Stimulated activated CD8-positive, alpha-beta memory T cell treated with anti-CD3 and anti-CD28 coated beads, Interleukin-2, amount 100 ng/mL, for 48 hours (primary cell): ENCODE measurements at regions not wholly inside any gene's neighbourhood (a gene's known extent, or its start where the extent isn't known, plus 50 kb on each side); places are given as distances from the start of the nearest gene placed in this dataset.
"Not testable (repeated sequence)": the region's sequence is repeated elsewhere in the genome, so short reads cannot be mapped to it uniquely, and the experiment has no call there.

Experiments used
- DNase-seq, 2 donors: peaks; one replicate each; pipeline ENCODE4 v3.0.0-alpha.2; 2020; ENCODE audit warnings: low read depth in 2 of 2

- no peak for DNase-seq
Measured at GRCh38 chr11:71383461-71383860, 64.7 kb downstream of the DHCR7 start.

DNA sequence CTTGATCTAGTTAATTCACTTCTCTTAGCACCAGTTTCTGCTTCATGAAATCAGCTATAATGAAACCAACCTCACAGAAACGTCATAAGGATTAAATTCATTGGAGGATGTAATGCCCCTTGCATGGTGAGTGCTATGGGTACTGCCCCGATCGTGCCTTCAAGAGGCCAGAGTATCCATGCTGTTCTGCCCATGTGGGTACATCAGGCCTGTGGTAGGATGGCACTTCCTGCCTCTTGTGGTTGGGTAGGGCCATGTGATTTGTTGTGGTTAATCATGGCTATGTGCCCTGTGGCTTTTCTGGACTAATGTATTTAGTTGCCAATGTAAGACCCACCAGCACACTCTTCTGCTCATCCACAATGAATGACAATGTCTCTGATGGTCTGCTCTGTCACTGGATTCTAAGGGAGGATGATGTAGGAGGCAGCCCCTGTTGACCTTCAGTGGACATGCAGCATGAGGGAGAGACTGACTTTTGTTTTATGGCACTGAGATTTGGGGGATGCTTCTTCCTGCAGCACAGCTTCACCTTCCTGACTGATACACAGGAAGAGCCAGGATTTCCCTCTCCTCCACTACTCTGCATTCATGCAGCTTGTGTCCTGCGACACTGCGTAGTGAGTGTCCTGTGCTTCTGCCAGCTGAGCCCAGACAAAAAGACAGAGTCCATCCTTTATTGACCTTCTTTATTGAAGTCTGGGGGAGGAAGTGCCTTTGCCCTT, 66.2 kb downstream of the DHCR7 start:
- DNase-seq, result no peak

GRCh38 chr11:71379701-71380100, 68.5 kb downstream of the DHCR7 start:
- no peak for DNase-seq

DNA sequence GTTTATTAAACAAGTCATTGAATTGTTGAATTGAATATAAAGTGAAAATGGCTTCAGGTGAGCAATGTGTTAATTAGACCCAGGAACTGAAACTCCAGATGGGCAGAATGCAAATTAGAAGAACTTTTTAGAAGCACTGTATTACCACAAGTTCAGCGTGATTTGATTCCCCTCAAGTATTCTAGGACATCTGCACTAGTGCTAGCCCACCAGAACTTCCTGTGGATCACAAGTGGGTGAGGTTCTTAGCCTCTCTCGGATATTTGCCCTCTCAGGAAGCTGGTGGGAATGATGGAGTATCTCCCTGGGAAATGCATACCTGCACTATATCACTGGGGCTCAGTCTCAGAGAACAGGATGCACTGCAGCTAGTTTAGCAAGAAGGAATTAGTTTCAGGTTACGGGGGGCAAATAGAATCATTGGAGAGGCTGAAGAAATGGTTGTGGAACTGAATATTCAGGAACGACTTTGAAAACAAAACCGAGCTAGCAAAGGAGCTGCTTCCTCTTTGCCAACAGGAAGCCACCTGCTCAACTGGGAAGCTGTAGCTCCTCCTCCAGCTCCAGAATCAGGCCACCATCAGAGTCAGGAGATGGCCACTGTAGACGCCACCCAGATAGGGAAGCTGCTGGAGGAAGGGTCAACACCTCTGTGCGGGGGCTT, 74.3 kb downstream of the DHCR7 start:
- DNase-seq, result no peak

GRCh38 chr11:71372693-71373657, 75.2 kb downstream of the DHCR7 start:
- no peak for DNase-seq

DNA sequence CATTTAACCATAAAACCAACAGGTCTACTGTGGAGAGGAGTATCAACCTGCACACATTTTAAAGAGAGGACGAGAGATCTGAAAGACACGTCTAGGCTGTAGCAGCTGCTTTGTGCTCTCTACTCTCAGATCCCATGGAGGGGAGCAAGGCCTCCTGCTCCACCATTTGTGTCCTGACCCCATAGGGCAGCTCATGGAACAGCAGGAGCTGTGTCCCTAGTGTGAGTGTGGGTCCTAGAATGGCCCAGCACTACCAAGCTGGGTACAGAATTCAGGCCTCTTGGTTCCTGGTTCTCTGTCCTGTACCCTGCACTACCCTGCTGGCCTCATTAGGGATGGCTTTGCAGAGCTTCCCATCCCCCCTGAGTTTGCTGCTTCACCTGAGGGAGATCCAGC, 76.5 kb downstream of the DHCR7 start:
- no peak for DNase-seq

- DNase-seq, result no peak
Measured at GRCh38 chr11:71370895-71371673, 77.1 kb downstream of the DHCR7 start.

GRCh38 chr11:71370020-71370747, 78.0 kb downstream of the DHCR7 start:
- no peak for DNase-seq

GRCh38 chr11:71369411-71369810, 78.8 kb downstream of the DHCR7 start:
- no peak for DNase-seq

- DNase-seq, result no peak
Measured at GRCh38 chr11:71368966-71369365, 79.2 kb downstream of the DHCR7 start.

DNA sequence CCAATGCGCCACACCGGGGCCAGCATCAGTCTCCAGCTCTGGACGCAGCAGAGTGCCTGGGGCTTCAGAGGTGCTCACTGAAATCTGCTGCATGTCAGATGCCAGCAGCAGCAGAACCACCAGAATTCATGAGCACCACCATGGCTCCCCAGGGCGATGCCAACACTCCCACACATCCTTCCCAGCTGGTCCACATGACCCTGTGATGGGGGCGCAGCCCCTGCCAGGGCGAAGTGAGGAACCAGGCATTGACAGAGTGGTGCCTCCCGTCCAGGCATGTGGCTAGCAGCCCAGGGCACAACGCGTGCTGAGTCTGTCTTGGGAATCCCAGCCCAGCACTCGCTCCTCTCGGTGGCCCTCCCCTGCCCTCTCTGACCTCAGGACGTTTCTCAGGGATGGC, 80.4 kb downstream of the DHCR7 start:
- DNase-seq, result no peak

DNA sequence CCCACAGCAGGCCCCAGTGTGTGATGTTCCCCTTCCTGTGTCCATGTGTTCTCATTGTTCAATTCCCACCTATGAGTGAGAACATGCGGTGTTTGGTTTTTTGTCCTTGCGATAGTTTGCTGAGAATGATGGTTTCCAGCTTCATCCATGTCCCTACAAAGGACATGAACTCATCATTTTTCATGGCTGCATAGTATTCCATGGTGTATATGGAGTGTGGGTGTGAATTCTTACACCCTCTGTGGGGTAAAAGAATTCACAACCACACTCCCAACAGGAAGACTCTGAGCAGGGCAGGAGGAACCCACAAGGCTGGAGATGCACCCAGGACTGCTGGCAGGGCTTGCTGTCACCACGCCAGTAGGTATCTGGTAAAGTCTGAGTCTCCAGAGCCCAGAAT, 80.9 kb downstream of the DHCR7 start:
- not testable (repeated sequence) for DNase-seq

DNA sequence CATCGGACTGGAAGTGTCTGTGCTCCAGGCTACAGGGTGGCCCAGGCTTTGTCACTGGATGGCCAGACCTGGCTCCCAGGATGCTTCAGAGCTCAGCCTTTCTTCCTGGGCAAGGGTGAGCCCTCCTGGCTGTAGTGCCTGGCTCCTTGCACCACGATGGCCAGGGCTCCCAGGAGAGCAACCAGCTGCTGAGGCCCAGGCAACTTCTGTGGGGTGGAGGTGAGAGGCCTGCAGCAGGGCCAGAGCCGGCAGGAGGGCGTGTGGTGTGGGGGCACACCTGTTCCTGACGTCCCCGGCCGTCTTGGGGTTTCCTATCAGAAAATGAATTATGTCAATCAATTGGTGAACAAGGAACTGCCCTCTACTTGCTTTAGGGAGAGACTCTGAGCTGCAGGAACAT, 82.1 kb downstream of the DHCR7 start:
- no peak for DNase-seq

DNA sequence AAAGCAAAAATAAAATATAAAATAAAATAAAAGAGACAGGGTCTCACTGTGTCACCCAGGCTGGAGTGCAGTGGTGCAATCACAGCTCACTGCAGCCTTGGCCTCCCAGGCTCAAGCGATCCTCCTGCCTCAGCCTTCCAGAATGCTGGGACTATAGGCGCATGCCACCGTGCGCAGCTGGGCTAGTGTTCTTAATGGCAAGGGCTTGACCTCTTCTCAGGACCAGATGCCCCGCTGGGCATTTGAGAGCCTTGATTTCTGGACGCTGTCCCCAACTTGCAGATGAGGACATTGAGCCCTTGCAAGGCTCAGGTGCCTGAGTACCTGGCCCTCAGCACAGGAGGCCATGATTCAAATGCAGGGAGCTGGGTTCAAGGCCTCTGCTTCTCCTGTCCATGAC, 82.6 kb downstream of the DHCR7 start:
- DNase-seq, result no peak

DNA sequence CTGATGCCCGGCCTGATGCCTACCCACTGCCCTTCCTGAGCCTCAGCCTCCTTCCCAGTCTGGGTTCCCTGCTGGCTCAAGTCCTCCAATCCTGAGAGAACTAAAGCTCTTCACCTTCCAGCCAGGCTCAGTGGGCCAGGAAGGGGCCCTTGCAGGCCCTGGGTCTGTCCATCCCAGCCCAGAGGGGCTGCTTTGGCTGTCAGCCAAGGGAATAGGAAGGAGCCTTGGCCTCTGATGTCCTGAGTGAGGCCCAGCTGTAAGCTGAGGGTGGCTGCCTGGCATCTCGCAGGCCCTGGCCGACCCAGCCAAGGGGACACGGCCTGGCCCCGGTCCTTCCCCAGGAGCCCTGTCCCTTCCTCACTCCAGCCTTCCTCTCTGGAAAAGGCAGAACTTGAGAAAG, 83.4 kb downstream of the DHCR7 start:
- DNase-seq, result no peak

- DNase-seq, result no peak
Measured at GRCh38 chr11:71364176-71364671, 84.0 kb downstream of the DHCR7 start.

- DNase-seq, result no peak
Measured at GRCh38 chr11:71363721-71364120, 84.5 kb downstream of the DHCR7 start.

- DNase-seq, result no peak
Measured at GRCh38 chr11:71358963-71359567, 89.1 kb downstream of the DHCR7 start.

GRCh38 chr11:71358122-71358728, 90.0 kb downstream of the DHCR7 start:
- no peak for DNase-seq

DNA sequence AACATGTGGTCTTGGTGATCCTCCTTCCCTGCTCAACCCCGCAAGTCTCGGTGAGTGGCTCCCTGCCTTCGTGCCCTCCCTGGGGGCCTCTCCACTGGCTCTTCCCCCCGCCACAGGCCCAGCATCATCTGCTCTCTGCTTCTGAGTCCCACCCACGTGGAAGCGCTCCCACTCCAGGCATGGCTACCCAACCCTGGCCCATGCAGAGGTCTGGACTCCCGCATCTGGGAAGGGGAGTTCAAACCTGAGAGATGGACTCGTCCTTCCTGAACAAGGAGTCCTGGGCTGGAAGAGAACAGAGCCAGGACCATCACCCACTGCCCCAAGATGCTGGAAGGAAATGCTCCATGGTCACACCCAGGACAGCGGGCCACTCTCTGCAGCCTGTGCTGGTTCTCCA, 90.8 kb downstream of the DHCR7 start:
- DNase-seq, result no peak
